Nephron (organoid): ENCODE measurements at regions not wholly inside any gene's neighbourhood (a gene's known extent, or its start where the extent isn't known, plus 50 kb on each side); places are given as distances from the start of the nearest gene placed in this dataset.
A peak's percentile ranks its signal among the peaks of the same experiment; 100 is the strongest.

Experiments used
- H3K27ac Mint-ChIP-seq, 3 experiments: 2 replicates each; pipeline ENCODE4 v1.8.0; 2020; ENCODE audit warnings: mixed read lengths in 3 of 3, mild to moderate bottlenecking in 2 of 3, moderate library complexity in 1 of 3
- H3K27me3 Mint-ChIP-seq: 2 replicates; pipeline ENCODE4 v1.8.0; 2021; ENCODE audit warnings: low read depth, mild to moderate bottlenecking, moderate library complexity, mixed read lengths
- H3K36me3 Mint-ChIP-seq: 2 replicates; pipeline ENCODE4 v1.8.0; 2020; ENCODE audit warnings: low read depth, mixed read lengths
- H3K4me1 Mint-ChIP-seq: 2 replicates; pipeline ENCODE4 v1.8.0; 2020; ENCODE audit warnings: mixed read lengths
- H3K4me3 Mint-ChIP-seq, 3 experiments: 2 replicates each; pipeline ENCODE4 v1.8.0; 2020; ENCODE audit warnings: mild to moderate bottlenecking in 3 of 3, mixed read lengths in 3 of 3, moderate library complexity in 2 of 3
- H3K9me3 Mint-ChIP-seq: 2 replicates; pipeline ENCODE4 v1.8.0; 2020; ENCODE audit warnings: mixed read lengths
- CTCF ChIP-seq, 3 experiments: fragments of 200-600 bp; sonication (generic); IDR thresholded peaks; one replicate each; pipeline ENCODE4 v1.5.0; 2021; ENCODE audit warnings: antibody characterized with exemption in 3 of 3; ENCODE audit not compliant: unreplicated experiment in 3 of 3

DNA sequence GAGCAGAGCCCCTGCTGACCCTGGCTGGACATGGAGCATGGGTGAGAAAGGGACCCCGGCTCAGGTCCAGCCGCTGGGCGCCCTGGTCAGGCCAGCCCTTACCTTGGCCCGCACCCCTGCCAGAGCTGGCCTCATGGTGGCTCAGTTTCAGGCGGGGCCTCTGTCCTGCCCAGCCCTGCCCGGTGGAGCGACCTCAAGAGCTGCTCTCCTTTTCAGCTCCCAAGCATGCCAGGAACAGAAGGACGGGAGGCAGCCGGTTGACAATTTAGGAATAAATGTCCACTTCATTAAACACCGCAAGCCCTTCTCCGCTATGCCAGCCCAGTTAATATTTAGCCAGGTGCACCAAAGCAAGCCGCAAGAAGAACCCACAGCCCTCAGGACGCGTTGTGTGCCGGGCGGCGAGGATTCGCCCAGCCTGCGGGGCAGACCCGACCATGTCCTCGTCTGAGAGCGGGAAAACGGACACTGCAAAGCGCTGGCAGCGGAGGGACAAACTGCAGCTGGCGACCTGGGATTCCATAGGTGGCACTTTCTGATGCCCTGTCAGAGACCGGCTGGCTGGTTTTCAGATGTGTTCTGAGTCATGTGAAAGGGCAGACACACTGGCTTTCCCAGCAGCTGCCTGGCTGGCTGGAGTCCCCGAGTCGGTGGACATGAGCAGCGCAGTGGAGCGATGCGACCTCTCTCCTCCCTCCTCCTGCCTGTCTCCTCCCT, 221.9 kb downstream of the TTLL2 start:
- H3K36me3 Mint-ChIP-seq = no peaks in the 10 kb centered on the region
- H3K9me3 Mint-ChIP-seq = no peaks in the 10 kb centered on the region
- H3K27ac Mint-ChIP-seq = peak overlapping the region; percentile 15 to 66 (median 65)
- no peak for TF ChIP-seq CTCF (IDR thresholded peaks at IDR 0.05; ENCODE audit: unreplicated experiment in 3 of 3)
- no peak overlapping the region for H3K4me3 Mint-ChIP-seq
- H3K4me1 Mint-ChIP-seq = peaks cover 41% of the 10 kb centered on the region
- H3K27me3 Mint-ChIP-seq = peaks cover 4% of the 10 kb centered on the region

GRCh38 chr6:167547328-167547692, 222.4 kb downstream of the TTLL2 start:
- Mint-ChIP-seq H3K4me3 (no peak overlapping the region), H3K4me1 (peaks cover 41% of the 10 kb centered on the region), H3K9me3 (no peaks in the 10 kb centered on the region), H3K36me3 (no peaks in the 10 kb centered on the region), H3K27me3 (peaks cover 4% of the 10 kb centered on the region), H3K27ac (peak overlapping the region; percentile 56 to 78 (median 65))
- no peak for TF ChIP-seq CTCF (IDR thresholded peaks at IDR 0.05; ENCODE audit: unreplicated experiment in 3 of 3)

DNA sequence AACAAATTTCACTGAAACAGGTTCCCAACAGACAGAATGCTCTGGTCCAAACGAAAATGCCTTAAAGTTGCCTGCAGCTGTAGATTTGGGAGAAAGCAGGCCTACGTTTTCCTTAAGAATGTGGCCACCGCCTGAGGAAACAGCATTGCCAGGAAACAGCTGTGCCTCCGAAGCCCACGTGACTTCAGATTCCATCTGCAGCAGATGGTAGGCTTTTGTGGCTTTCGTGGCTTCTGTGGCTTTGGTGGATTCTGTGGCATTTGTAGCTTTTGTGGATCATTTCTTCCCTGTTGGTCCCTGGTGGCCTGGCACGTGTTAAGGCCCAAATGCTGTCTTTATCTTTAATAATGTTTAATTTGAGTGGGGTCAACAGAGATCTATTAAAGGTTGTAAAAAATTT, 222.9 kb downstream of the TTLL2 start:
- Mint-ChIP-seq H3K4me3 (no peak overlapping the region), H3K36me3 (no peaks in the 10 kb centered on the region), H3K27ac (peak overlapping the region; percentile 56 to 78 (median 65)), H3K27me3 (peaks cover 4% of the 10 kb centered on the region), H3K4me1 (peaks cover 46% of the 10 kb centered on the region), H3K9me3 (no peaks in the 10 kb centered on the region)
- TF ChIP-seq CTCF (IDR thresholded peaks at IDR 0.05; ENCODE audit: unreplicated experiment in 3 of 3) = no peak

DNA sequence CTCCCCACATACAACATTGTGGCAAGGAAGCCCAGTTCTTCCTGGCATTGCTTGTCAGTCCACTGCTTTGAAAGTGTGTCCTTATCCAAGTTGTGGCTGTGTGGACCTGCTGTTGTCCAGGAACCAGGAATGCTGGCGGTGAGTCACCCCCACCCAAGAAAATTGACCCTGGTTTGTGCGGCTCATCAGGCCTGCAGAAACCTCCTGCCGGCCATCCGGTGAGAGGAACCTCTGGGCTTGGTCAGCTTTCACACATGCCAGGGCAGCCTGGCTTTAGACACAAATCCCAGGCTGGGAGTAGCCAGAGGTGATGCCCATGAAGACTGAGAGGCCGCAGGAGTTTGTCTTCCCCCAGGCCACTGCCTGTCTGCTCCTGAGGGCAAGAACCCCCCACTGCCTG, 223.6 kb downstream of the TTLL2 start:
- peaks cover 52% of the 10 kb centered on the region for H3K4me1 Mint-ChIP-seq
- no peaks in the 10 kb centered on the region for H3K9me3 Mint-ChIP-seq
- no peak for TF ChIP-seq CTCF (IDR thresholded peaks at IDR 0.05; ENCODE audit: unreplicated experiment in 3 of 3)
- H3K4me3 Mint-ChIP-seq = no peak overlapping the region
- H3K27ac Mint-ChIP-seq = peak overlapping the region in 1 of 3 experiments; percentile 95
- peaks cover 4% of the 10 kb centered on the region for H3K27me3 Mint-ChIP-seq
- no peaks in the 10 kb centered on the region for H3K36me3 Mint-ChIP-seq

DNA sequence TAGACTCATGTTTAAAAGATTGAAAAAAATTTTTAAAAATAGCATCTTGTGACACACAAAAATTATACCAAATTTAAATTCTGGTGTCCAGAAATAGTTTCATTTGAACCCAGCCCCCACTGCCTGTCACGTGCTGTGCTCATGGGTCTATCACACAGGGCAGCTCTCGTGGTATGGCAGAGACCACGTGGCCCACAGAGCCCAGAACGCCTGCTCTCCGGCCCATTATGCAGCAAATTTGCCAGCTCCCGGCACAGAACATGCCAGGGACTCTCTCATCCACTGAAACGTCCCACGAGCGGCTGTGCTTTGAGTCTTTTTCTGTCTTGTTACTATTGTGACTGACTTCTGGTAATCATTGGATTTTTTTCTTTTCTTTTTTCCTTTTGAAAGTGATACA, 224.3 kb downstream of the TTLL2 start:
- Mint-ChIP-seq H3K4me3 (no peak overlapping the region), H3K27ac (peak overlapping the region in 2 of 3 experiments; percentile 87 to 95), H3K9me3 (peaks cover 2% of the 10 kb centered on the region), H3K4me1 (peaks cover 52% of the 10 kb centered on the region), H3K36me3 (peaks cover 2% of the 10 kb centered on the region), H3K27me3 (peaks cover 5% of the 10 kb centered on the region)
- TF ChIP-seq CTCF (IDR thresholded peaks at IDR 0.05; ENCODE audit: unreplicated experiment in 3 of 3) = no peak
